ENCODE measurements at regions not wholly inside any gene's neighbourhood (a gene's known extent, or its start where the extent isn't known, plus 50 kb on each side); places are given as distances from the start of the nearest gene placed in this dataset.

DNA sequence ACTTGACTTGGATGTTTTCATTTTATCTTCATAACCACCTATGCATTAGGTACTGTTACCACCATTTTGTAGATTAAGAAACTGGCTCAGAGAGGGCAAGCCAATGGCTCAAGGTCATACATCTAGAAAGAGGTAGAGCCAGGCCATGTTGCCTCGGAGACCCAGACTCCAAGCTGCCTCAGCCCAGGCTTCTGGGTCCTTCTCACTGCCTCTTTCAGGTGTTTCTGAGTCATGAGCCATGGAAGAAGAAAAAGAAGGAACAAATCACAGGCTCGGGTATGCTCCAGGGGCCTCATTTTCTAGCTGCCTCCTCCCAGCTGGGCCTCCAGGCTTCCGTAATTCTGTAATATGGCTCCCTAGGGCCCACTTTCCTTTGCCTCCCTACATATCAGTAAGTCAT, 226.5 kb upstream of the TOPAZ1 start:
- in situ Hi-C loops (cut with HindIII; ENCODE audit: low sequenced_read_pairs), result no loop called here

DNA sequence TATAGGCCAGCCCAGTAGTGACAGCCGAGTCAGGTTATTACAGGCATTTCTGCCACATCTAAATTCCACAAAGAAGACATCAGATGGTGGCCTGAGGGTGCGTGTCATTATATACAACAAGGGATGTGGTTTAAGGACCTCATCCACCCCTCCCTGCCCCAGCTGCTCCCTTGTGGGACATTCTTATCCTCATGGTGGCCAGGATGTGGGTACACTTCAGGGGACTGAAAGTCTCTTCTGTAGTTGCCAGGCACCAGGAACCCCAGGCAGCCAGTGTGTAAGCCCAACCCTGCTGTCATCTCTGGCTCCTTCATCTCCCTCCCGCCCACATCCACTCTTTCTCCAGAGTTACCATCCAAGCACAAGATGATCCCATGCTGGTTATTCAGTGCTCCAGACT, 224.9 kb upstream of the TOPAZ1 start:
- in situ Hi-C loops (cut with HindIII; ENCODE audit: low sequenced_read_pairs), result no loop called here

DNA sequence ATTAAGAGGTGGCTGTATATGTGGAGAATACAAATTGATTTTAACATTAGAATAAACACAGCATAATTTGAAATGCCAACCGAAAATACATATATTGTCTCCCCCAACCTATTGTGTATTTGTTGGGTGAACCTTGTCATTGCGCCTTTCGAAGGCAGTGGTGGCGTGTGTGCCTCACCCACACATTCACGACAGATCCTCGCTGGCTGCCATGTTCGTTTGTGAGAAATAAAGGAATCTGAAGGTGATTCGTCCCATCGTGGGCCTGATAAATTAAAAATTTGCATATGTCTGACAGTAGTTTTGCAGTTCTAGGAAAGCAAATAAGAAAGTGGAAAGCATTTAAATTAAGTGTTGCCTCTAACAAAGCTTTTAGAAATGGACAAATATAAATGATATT, 222.8 kb upstream of the TOPAZ1 start:
- in situ Hi-C loops (cut with HindIII; ENCODE audit: low sequenced_read_pairs), result no loop called here

DNA sequence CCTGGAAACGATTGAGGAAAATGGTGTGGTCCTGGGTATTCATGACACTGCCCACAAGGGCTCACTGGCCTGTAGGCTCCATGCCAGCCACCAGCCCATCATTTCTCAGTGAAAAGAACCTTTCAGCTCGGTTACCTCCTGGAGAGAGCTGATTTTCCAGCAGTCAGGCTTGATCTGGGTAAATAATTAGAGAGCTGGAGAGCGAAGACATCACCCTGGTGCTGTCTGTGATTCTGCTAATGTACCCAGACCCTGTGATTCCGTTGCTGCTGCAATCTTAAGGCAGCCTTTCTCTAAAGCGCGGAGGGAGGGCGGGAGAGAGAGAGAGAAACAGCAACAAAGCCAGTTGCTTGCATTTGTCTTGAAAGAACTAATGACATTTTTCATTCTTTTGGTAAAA, 221.9 kb upstream of the TOPAZ1 start:
- in situ Hi-C loops (cut with HindIII; ENCODE audit: low sequenced_read_pairs), result no loop called here

DNA sequence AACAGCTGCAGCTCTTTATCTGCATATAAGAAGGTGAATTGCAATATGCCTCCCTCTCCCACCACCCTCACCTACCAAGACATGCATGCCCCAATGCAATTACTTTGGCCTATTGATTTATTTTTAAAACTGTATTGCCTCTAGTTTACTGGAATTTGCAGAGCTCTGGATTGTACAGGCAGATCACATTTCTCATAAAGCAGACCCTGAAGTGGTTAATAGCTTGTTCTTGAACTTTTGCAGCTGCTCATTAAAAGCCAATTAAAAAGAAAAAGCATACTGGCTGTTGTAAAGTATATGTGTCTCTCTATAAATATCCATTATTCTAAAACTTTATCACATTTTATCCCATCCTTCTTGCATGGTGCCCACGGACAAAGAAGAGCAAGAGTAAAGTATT, 221.5 kb upstream of the TOPAZ1 start:
- in situ Hi-C loops (cut with HindIII; ENCODE audit: low sequenced_read_pairs), result no loop called here

DNA sequence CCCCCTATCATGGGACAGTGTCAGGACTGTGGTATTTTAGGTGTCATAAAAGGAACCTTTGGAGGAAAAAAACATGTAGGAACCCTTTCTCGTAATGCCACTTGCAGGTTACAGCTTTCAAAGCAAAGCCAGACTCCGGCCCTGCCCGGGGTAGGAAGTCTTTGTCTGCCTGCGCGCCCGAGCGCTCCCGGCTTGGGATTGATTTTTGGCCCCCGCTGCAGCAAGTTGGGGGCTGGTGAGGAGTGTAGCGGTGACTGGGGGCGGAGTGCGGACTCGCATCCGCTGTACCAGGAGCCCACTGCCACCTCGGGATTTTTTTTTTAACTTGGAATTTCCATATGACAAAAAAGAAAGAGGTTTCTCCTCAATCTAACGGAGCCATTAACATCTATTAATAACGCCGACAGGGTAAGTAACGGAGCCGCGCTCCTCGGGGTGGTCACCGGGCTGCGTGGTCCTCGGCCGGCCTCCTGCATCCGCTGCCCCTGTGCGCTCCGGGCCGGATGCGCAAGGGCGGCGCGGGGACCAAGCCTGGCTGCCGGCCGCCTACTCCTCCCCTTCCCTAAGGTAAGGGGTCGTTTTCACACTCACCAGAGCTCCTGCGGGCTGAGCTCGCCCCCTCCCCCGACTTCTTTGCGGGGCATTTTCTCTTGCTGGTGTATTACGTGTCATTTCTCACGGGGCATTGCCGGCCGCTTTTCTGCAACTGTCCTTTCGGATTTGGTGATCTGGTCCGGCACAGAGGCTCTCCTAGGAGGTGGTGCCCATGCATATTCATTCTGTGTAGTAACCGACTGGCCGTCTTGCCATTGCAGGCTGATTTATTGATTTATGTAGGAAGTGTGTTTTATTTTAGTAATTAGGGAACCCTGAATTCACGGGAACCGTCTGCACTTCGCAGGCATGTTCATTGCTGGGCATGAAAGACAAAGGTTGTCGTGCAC, 219.8 kb upstream of the TOPAZ1 start:
- in situ Hi-C loops (cut with HindIII; ENCODE audit: low sequenced_read_pairs), result no loop called here

DNA sequence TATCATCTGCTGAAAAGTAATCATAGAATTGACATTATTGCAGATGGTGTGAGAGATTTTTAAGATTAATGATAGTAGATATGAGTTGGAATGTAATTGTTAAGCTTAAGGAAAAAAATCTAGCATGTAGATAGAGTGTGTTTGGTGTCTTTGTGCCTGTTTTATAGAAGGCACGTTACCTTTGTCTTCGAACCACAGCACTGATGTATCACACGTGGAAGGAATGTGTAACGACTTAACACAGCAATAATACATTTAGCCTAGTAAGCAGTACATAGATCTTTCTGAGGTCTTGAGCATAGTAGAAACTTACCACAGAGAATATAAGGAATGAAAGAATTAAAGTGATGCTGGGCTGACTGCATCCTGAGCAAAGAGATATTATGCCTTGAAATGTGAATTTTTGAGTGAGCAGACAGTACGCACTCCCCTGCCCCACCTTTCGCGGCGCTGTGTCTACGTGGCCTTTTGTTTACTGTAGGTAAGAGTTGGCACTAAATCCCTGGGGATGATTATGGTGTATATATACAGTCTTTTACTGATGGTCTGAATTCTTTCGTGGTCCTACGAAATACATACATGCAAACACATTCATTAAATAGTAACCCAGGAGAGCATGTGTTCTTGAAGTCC, 217.6 kb upstream of the TOPAZ1 start:
- in situ Hi-C loops (cut with HindIII; ENCODE audit: low sequenced_read_pairs), result no loop called here

DNA sequence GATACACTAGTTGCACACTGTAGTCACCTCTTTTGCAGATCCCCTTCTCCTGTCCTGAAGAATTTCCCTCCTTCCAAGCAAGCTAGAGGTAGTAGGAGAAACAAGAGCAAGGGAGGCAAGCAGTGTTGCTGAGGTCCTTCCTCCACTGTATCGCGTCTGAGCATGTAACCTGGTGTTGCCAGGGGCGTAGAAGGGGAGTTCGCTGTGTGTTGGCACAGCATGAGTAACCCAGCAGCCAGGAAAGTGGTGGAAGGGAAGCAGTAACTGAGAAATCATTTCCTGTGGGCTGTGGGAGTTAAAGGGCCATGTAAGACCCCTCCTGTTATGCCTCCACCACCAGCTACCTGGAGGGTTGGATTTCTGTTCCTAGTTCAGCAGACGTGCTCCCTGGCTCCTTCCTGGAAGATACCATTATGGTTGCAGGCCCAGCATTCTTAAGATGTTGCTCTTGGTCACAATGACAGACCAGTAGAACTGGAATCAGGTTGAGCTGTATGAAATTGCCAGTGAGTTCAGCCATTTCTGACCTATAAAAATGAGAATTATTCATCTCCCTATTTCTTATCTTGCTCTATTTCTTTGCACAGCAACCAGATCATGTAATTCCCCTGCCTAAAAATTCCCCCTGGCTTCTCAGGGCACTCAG, 215.3 kb upstream of the TOPAZ1 start:
- in situ Hi-C loops (cut with HindIII; ENCODE audit: low sequenced_read_pairs), result no loop called here

DNA sequence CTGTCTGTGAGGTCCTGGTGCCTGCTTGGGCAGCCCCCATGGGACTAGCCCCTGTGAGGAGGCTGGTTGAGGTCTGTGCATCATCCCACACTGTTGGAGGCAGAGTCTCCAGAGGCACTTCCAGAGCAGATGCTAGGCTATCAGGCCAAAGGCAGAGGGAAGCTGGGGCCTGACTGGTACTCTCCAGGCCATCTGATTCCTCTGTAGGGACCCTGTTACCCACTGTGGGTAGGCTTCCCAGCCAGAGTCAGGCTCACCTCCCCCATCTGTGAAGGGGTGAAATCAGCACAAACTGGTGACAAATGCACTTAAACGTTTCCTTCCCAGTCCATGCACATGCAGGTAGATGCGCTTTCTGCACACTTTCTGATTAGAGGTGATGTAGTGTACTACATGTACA, 212.6 kb upstream of the TOPAZ1 start:
- in situ Hi-C loops (cut with HindIII; ENCODE audit: low sequenced_read_pairs), result no loop called here

DNA sequence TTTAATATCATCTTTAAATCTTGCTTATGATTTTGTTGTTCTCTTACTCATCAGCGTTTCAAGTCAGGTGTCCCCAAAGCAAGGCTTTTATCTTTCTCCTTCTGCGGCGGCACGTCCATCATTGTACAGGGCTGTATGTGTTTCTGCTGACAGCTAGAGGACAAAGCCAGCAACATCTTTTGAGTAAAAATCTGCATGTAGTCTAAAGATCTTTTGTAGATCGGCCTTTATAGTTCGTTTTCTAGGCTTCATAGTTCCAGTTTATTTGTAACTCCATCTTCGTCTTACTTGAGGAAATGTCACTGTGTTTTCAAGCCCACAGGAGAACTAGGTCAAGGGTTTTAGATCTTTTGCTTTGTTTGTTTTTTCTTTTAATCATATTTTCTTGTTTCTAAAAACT, 211.4 kb upstream of the TOPAZ1 start:
- in situ Hi-C loops (cut with HindIII; ENCODE audit: low sequenced_read_pairs), result no loop called here

DNA sequence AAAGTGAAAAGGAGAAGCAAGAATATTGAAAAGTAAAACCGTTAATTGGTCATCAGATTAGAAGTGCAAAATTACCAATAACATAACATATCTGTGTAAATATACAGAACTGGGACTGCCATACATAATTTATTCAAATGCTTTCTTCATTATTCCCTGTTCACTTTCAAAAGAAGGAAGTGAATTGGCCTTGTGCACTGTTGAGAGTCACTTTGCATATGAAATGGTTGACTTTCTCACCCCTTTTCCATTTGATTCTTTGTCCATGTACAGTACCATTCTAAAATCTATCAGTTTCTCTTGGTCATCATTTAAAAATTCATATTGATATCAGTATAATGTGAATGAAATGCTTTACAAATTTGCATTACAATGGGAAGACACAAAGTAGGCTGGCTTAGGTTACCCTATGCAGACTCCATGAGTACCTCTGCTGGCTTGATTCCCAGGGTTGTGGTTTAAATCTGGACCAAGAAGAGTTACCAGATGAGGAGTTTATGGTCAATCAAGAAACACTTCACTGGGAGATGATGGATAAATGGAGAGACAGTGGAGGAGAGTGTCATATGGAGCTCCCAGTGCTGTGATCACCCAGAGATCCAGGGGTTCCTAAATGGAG, 210.9 kb upstream of the TOPAZ1 start:
- in situ Hi-C loops (cut with HindIII; ENCODE audit: low sequenced_read_pairs), result no loop called here

DNA sequence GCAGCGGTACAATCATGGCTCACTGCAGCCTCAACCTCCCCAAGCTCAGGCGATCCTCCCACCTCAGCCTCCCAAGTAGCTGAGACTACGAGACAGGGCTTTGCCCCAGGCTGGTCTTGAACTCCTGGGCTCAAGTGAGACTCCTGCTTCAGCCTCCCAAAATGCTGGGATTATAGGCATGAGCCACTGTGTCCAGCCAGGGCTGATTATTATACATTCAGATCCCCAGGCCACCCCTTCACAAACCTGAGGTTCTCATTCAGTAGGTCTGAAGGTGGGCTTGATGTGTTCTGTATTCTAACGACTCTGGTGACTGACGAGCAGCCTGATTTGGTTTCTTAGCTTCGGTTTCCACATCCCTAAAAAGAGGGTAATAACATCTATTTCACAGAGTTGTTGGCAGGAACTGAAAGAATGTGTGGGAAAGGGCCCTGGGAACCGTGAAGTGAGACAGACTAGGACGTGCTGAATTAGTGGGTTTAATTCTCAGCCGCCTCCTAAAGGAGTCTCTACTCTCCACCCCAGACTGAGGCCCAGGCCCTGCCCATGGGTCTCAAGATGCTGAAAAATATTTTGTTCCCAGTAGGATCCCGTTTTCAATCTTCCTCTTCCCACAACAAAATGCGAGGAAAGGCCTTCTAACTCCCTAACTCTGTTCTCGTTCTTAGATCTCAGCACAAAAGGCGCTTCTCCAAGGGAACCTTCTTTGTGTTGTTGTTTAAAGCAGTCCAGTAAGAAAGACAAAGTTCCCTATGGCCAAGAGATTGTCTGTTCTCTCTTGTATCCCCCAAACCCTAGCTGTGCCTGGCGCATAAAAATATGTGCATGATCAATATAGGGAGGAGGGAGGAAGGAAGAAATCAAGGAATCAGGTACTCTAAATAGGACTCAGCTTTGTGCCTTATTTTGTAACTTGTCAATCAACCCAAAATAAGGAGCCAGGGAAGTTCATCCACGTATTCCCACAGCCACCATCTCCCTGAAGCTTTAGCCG, 210.0 kb upstream of the TOPAZ1 start:
- in situ Hi-C loops (cut with HindIII; ENCODE audit: low sequenced_read_pairs), result no loop called here

DNA sequence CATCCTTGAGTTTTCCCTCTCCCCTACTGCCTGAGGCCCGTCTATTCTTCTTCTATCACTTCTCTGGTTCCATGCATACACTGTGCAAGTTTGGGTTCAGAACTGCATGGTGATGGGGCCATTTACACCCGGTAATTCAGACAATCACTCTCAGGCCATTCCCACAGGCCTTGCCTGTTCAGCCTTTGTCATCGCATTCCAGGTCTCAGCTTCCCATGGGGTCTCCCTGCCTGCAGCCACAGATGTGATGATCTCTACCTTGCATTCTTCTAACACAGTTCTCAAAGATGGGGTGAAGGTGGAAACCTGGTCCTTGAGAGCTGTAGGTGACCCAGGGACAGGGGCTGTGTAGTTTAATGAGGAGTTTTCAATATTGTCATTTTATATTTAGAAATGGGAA, 209.2 kb upstream of the TOPAZ1 start:
- in situ Hi-C loops (cut with HindIII; ENCODE audit: low sequenced_read_pairs), result no loop called here

DNA sequence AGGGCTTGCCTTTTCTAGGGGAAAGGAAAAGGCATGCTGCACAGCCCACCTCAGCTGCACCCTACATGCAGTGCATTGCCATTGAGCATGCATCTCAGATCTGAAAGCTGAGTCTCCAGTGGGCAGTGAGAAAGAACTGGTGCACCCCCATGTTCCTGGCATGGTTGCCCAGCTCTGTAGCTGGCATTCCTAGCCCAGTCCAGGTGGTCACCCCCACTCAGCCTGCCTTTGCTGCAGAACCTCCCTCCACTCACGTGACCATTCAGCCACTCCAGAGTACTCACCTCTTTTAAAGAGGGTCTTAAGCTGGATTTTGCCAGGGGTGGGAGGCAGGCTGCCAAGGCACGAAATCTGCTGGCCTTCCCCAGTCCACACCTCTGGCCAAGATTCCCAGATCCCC, 208.6 kb upstream of the TOPAZ1 start:
- in situ Hi-C loops (cut with HindIII; ENCODE audit: low sequenced_read_pairs), result no loop called here

DNA sequence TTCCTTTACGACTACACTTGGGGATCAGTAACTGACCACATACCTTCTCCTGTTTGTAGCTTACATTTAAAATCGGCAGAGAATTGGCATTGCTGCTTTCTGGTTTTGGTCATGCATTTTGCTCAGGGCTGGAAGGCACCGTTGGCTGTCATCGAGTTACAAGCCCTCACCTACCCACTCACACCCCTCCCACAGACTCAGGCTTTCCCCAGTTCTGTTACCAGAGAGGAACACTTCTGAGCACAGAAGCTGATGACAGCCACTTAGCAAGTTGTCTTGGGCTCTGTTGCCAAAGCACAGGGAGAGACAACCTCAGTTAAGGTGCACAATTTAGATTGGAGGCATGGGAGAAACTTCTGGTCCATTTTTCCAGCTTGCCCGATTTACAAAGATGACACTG, 204.8 kb upstream of the TOPAZ1 start:
- in situ Hi-C loops (cut with HindIII; ENCODE audit: low sequenced_read_pairs), result no loop called here

DNA sequence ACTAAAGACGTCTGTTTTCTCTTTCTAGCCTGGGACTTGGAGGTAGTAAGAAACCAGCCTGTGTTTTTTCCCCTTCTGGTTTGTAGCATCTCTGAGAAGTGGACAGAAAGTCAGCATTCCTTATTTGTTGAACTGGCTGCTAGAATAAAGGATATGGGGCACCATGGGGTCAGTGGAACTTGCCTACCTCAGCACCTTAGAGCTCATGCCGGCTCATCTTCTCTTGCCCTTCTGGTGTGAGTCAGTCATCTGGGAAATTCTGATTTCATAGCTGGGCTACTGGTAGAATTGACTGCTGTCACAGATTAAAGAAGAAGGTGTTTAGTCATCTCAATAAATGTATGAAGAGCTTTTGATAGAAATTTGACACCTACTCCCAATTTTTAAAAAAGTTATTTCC, 202.7 kb upstream of the TOPAZ1 start:
- in situ Hi-C loops (cut with HindIII; ENCODE audit: low sequenced_read_pairs), result no loop called here

DNA sequence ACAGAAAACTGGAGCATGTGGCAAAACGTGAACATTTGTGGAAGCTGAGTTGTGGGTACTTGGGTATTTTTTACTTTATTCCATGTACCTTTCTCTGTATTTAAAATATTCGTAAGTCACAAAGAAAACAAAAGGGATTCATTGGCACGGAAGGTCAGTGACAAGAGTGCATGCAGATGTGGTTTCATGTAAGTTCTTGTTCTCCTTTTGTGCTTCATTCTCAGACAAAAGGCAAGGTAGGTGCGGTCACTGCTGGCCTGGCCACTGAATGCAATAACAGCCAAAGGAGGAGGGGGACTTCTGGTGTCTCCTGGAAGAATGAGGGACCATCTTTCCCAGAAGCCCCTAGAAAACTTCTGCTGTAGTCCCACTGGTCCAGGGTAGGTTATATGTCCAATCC, 200.0 kb upstream of the TOPAZ1 start:
- in situ Hi-C loops (cut with HindIII; ENCODE audit: low sequenced_read_pairs), result no loop called here

DNA sequence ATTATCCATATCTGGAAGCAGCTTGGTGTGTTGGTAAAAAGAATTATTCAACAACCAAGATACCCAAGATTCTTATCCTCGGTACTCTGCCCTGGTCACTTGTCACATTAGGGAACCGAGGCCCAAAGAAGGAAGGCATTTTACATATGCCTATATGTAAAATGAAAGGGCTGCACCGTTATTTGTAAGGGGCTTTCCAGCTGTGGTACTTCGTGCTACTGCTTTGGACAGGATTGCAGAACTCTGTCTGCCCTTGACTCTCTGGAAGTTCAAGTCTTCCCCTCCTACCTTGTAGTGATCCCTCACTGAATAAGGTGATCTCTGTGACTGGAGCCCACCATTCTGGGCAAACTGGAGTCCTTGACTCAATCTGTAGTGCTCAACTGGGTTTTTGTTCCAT, 198.9 kb upstream of the TOPAZ1 start:
- in situ Hi-C loops (cut with HindIII; ENCODE audit: low sequenced_read_pairs), result no loop called here

DNA sequence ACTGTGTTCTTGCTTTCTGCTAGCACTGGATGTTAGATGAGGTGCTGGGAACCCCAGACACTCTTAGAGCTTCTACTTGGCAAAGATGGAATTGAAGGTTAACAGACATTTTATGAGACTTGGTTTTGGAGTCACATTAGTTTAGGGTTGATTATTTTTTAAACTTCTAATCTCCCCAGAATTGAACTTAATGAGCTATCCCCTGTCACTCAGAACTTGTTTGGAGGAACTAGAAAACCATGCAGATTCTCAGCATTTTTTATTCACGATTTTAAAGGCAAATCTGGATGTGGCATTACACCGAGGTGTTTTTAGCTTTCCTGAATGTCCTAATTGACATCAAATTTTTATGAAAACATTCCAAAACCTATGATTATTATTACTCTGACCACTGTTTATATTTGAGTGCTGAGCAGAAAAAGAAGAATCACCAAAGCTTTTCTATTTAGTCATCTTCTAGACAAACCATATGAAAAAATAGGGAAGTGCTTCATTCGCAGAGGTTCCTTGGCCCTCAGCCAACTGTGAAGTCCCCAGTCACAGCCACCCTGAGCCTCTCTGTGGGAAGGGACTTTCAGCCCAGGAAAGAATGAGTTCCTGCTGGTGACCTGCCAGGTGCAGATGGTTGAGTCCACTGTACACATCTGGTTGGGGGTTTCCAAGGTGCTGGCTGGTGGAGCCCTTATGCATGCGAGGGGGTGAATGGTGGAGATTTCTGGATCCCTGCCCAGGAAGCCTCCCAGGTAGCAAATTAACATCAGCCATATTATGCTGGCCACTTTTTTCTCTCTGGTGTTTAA, 196.0 kb upstream of the TOPAZ1 start:
- in situ Hi-C loops (cut with HindIII; ENCODE audit: low sequenced_read_pairs), result no loop called here

DNA sequence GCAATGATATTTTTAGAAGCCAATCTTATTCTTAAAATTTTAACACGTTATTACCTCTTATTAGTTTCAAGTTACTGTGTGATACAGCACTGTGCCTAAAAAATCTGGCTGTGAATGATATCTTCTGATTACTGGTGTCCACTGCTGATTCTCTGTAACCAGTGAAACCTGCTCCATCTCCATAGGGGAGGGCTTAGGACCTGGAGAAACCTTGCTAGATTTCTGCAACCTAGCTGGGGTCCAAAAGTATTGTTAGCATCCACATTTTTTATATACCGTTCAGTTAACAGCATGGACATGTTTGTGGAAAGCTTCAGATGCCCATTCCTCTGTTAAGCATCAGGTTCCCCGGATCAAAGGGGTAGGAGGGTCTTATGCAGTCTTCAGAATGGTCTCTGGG, 193.9 kb upstream of the TOPAZ1 start:
- in situ Hi-C loops (cut with HindIII; ENCODE audit: low sequenced_read_pairs), result no loop called here
